ENCODE measurements at regions not wholly inside any gene's neighbourhood (a gene's known extent, or its start where the extent isn't known, plus 50 kb on each side); places are given as distances from the start of the nearest gene placed in this dataset.

DNA sequence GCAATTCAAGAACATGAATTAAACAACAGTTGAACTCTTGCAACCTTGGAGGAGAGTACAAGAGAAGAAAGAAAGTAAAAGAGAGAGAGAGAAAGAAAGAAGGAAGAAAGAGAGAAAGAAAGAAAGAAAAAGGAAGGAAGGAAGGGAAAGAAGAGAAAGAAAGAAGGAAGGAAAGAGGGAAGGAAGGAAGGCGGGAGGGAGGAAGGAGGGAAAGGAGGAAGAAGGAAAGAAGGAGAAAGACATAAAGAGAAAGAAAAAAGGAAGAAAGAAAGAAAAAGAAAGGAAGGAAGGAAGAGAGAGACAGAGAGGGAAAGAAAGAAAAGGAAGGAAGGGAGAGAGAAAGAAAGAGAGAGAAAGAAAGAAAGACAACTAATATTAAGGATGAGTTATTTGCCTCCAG lies 1106.7 kb downstream of the TYW1 start:
- DNase-seq: no peak
- Histone ChIP-seq H3K4me3 (ENCODE audit: low read depth, low read length) (no peak overlapping the region), H3K9me3 (no peaks in the 10 kb centered on the region), H3K27me3 (no peaks in the 10 kb centered on the region), H3K36me3 (no peaks in the 10 kb centered on the region), H3K4me1 (no peaks in the 10 kb centered on the region)
- TF ChIP-seq, protein P1, sequence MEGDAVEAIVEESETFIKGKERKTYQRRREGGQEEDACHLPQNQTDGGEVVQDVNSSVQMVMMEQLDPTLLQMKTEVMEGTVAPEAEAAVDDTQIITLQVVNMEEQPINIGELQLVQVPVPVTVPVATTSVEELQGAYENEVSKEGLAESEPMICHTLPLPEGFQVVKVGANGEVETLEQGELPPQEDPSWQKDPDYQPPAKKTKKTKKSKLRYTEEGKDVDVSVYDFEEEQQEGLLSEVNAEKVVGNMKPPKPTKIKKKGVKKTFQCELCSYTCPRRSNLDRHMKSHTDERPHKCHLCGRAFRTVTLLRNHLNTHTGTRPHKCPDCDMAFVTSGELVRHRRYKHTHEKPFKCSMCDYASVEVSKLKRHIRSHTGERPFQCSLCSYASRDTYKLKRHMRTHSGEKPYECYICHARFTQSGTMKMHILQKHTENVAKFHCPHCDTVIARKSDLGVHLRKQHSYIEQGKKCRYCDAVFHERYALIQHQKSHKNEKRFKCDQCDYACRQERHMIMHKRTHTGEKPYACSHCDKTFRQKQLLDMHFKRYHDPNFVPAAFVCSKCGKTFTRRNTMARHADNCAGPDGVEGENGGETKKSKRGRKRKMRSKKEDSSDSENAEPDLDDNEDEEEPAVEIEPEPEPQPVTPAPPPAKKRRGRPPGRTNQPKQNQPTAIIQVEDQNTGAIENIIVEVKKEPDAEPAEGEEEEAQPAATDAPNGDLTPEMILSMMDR (IDR thresholded peaks at IDR 0.05; ENCODE audit: low read depth, low read length): no peak

DNA sequence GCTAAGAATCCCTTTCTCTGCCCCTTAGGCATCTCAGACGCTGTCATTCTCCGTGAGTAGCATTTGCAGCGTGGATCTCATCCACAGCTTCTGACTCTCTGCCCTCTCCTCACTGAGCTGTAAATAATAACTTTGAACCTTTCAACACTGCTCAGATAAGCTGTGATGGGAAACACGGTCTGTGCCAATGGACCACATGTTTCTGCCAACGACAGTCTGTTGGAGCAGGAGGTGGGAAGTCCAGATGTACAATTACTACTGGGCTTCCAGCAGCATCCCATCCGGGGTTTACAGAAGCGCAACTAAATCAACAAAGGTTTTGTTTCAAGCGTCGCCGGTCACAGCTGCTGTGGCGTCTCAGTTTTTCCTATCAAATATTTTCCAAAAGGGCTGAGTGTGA lies 1110.6 kb downstream of the TYW1 start:
- no peak for DNase-seq
- TF ChIP-seq, protein P1 (IDR thresholded peaks at IDR 0.05; ENCODE audit: low read depth, low read length): no peak
- H3K27me3 ChIP-seq: no peaks in the 10 kb centered on the region
- no peaks in the 10 kb centered on the region for H3K9me3 ChIP-seq
- no peaks in the 10 kb centered on the region for H3K4me1 ChIP-seq
- no peaks in the 10 kb centered on the region for H3K36me3 ChIP-seq
- H3K4me3 ChIP-seq (ENCODE audit: low read depth, low read length): no peak overlapping the region

DNA sequence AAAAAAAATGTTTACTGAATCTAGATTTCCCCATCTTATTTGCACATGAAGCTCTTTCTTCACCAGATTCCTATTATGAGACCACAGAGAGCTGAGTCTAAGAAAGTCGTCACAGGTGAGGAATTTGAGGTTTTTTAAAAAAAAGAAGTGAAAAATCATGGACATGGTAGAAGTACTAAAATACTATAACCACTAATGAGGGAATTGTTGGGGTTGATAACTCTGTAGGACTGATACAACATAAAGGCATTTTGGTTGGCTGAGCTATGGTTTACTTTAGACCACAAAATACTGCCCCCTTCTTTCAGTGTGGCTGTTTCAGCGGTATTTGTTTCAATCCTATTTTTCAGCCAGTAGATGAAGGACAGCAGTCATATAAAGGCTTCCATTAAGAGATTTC lies 1111.3 kb downstream of the TYW1 start:
- Histone ChIP-seq H3K36me3 (no peaks in the 10 kb centered on the region), H3K27me3 (no peaks in the 10 kb centered on the region), H3K4me3 (ENCODE audit: low read depth, low read length) (no peak overlapping the region), H3K9me3 (no peaks in the 10 kb centered on the region), H3K4me1 (no peaks in the 10 kb centered on the region)
- no peak for DNase-seq
- TF ChIP-seq, protein P1 (IDR thresholded peaks at IDR 0.05; ENCODE audit: low read depth, low read length): no peak

DNA sequence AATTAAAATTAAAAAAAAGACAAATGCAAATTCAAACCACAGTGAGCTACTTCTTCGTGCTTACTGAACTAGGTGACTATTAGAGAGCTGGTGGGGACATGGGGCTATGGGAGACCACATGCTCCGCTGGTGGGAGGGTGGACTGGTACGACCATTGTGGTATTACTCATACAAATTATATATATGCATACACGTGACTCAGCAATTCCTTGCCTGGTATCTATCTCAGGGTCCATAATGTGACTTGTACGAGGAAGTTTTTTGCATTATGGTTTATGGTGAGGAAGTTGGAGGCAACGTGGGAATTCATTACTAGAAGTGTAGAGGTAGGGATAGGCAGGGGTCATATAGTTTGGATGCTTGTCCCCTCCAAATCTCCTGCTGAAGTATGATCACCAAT lies 1112.7 kb downstream of the TYW1 start:
- Histone ChIP-seq H3K9me3 (no peaks in the 10 kb centered on the region), H3K27me3 (no peaks in the 10 kb centered on the region), H3K4me3 (ENCODE audit: low read depth, low read length) (no peak overlapping the region), H3K36me3 (no peaks in the 10 kb centered on the region), H3K4me1 (no peaks in the 10 kb centered on the region)
- DNase-seq: no peak
- TF ChIP-seq, protein P1 (IDR thresholded peaks at IDR 0.05; ENCODE audit: low read depth, low read length): no peak

DNA sequence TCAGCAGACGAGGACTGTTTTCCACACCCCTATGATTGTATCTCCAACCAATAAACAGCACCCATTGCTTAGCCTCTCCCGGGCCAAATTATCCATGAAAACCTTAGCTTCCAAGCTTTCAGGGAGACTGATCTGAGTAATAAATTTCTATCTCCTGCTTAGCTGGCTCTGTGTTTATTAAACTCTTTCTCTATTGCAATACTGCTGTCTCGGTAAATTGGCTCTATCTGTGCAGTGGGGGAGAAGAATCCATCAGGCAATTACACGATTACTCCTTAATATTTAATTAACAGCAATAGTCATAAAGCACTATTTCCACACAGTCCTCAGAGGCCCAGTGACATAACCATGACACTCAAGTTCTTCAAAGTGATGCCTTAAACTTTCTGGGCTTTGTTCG lies 1122.8 kb downstream of the TYW1 start:
- H3K9me3 ChIP-seq: no peaks in the 10 kb centered on the region
- H3K4me1 ChIP-seq: no peaks in the 10 kb centered on the region
- H3K36me3 ChIP-seq: no peaks in the 10 kb centered on the region
- H3K27me3 ChIP-seq: no peaks in the 10 kb centered on the region
- no peak overlapping the region for H3K4me3 ChIP-seq (ENCODE audit: low read depth, low read length)
- no peak for DNase-seq
- TF ChIP-seq, protein P1 (IDR thresholded peaks at IDR 0.05; ENCODE audit: low read depth, low read length): no peak

DNA sequence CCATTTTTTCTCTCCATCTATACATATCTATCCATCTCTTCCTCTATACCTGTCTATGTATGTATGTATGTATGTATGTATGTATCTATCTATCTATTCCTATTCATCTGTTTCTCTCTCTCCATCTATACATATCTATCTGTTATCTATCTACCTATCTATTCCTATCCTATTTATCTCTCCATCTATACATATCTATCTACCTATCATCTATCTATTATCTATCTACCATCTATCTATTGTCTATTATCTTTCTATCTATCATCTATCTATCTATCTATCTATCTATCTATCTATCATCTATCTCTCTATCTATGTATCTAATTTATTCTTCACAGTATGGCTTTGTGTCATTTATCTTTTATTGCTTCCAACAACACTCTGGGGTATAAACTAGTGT lies 1124.4 kb downstream of the TYW1 start:
- Histone ChIP-seq H3K27me3 (no peaks in the 10 kb centered on the region), H3K36me3 (no peaks in the 10 kb centered on the region), H3K4me3 (ENCODE audit: low read depth, low read length) (no peak overlapping the region), H3K4me1 (no peaks in the 10 kb centered on the region), H3K9me3 (no peaks in the 10 kb centered on the region)
- DNase-seq: no peak
- TF ChIP-seq, protein P1 (IDR thresholded peaks at IDR 0.05; ENCODE audit: low read depth, low read length): no peak
